Loucy (cell line): ENCODE measurements at regions not wholly inside any gene's neighbourhood (a gene's known extent, or its start where the extent isn't known, plus 50 kb on each side); places are given as distances from the start of the nearest gene placed in this dataset.

Experiments
- CTCF ChIP-seq: fragments of 200-600 bp; sonication (generic); conservative IDR thresholded peaks from 2 replicates; pipeline ENCODE4 v1.5.1; 2014; ENCODE audit warnings: mild to moderate bottlenecking, antibody characterized with exemption, low read length
- EZH2phosphoT487 ChIP-seq: fragments of 200-600 bp; IDR thresholded peaks from 2 replicates; pipeline ENCODE4 v1.6.1; 2018; ENCODE audit warnings: antibody characterized with exemption, mild to moderate bottlenecking, moderate library complexity, borderline replicate concordance

DNA sequence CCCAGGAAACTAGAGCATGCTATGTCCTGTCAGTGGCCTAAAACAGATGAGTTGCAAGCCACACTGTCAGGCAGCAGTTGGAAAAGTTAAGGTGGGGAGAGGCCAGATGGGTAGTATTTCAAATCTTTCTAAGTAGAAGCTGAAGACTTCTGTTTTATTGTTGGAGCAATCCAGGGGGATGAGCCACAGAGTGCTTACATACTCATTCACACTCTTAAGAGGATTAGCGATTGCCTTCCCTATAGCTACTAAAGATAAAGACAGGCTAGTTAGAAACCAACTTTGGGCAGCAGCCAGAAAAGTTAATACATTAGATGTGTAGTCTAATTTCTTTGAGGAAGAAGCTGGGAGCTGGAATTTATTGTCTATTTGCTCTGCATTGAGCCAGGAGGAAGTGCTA lies 61.7 kb upstream of the ELAVL2 start:
- TF ChIP-seq CTCF (no peak), EZH2phosphoT487 (no peak)
